Colonic mucosa (tissue), 4 donors: ENCODE measurements at regions not wholly inside any gene's neighbourhood (a gene's known extent, or its start where the extent isn't known, plus 50 kb on each side); places are given as distances from the start of the nearest gene placed in this dataset.

Experiments used
- DNase-seq: peaks from one replicate; pipeline ENCODE4 v3.0.0-alpha.2; 2020
- H3K27ac ChIP-seq: fragments of 200-600 bp; one replicate; pipeline ENCODE4 v1.8.0; 2021
- H3K27me3 ChIP-seq: fragments of 200-600 bp; one replicate; pipeline ENCODE4 v1.8.0; 2021
- H3K36me3 ChIP-seq: fragments of 200-600 bp; one replicate; pipeline ENCODE4 v1.8.0; 2021
- H3K4me1 ChIP-seq: fragments of 200-600 bp; one replicate; pipeline ENCODE4 v1.8.0; 2021; ENCODE audit warnings: mild to moderate bottlenecking
- H3K4me3 ChIP-seq: fragments of 200-600 bp; one replicate; pipeline ENCODE4 v1.8.0; 2021
- H3K9ac ChIP-seq, 2 donors: one replicate each; pipeline ENCODE4 v1.7.0; 2013; ENCODE audit warnings: control low read depth in 2 of 2, low read depth in 2 of 2, low read length in 2 of 2
- H3K9me3 ChIP-seq: fragments of 200-600 bp; one replicate; pipeline ENCODE4 v1.8.0; 2021
- CTCF ChIP-seq: fragments of 200-600 bp; IDR thresholded peaks from one replicate; pipeline ENCODE4 v1.8.0; 2022; ENCODE audit warnings: antibody characterized with exemption, mild to moderate bottlenecking
- intact Hi-C: fragments of 100-400 bp; cut with DNase I; formaldehyde crosslinking; loops from one replicate; pipeline ENCODE4 v1.14.1; 2022
- donor health status: healthy.
- donor health status: DM: no; HTN: no; CAD: no.
- donor health status: DM: no; HTN: no; CAD: no.

GRCh38 chr2:16336491-16336890 is 329.1 kb downstream of the CYRIA start:
- H3K9ac ChIP-seq, result no peak overlapping the region
- H3K9me3 ChIP-seq, result no peaks in the 10 kb centered on the region
- H3K4me1 ChIP-seq, result no peaks in the 10 kb centered on the region
- no peaks in the 10 kb centered on the region for H3K27me3 ChIP-seq
- H3K4me3 ChIP-seq, result no peak overlapping the region
- no peak for DNase-seq
- intact Hi-C loops, result no loop called here
- no peak overlapping the region for H3K27ac ChIP-seq
- TF ChIP-seq CTCF, result no peak
- no peaks in the 10 kb centered on the region for H3K36me3 ChIP-seq

- H3K4me3 ChIP-seq, result no peak overlapping the region
- H3K4me1 ChIP-seq, result no peaks in the 10 kb centered on the region
- intact Hi-C loops, result no loop called here
- H3K27me3 ChIP-seq, result no peaks in the 10 kb centered on the region
- H3K27ac ChIP-seq, result no peak overlapping the region
- TF ChIP-seq CTCF, result no peak
- H3K9me3 ChIP-seq, result no peaks in the 10 kb centered on the region
- no peaks in the 10 kb centered on the region for H3K36me3 ChIP-seq
- DNase-seq, result no peak
- no peak overlapping the region for H3K9ac ChIP-seq
Observed at GRCh38 chr2:16335947-16336346, 329.7 kb downstream of the CYRIA start.

GRCh38 chr2:16335604-16335930 is 330.1 kb downstream of the CYRIA start:
- Histone ChIP-seq H3K4me3 (no peak overlapping the region), H3K9me3 (no peaks in the 10 kb centered on the region), H3K9ac (no peak overlapping the region), H3K36me3 (no peaks in the 10 kb centered on the region), H3K27me3 (no peaks in the 10 kb centered on the region), H3K4me1 (no peaks in the 10 kb centered on the region), H3K27ac (no peak overlapping the region)
- intact Hi-C loops, result no loop called here
- DNase-seq, result no peak
- no peak for TF ChIP-seq CTCF

- Histone ChIP-seq H3K4me3 (no peak overlapping the region), H3K4me1 (no peaks in the 10 kb centered on the region), H3K36me3 (no peaks in the 10 kb centered on the region), H3K27ac (no peak overlapping the region), H3K27me3 (no peaks in the 10 kb centered on the region), H3K9ac (no peak overlapping the region), H3K9me3 (no peaks in the 10 kb centered on the region)
- no peak for TF ChIP-seq CTCF
- DNase-seq, result no peak
- intact Hi-C loops, result no loop called here
Observed at GRCh38 chr2:16334886-16335603, 330.6 kb downstream of the CYRIA start.

GRCh38 chr2:16334366-16334765 is 331.3 kb downstream of the CYRIA start:
- no peak for DNase-seq
- no peak for TF ChIP-seq CTCF
- H3K9me3 ChIP-seq, result no peaks in the 10 kb centered on the region
- H3K36me3 ChIP-seq, result no peaks in the 10 kb centered on the region
- H3K27ac ChIP-seq, result no peak overlapping the region
- no peak overlapping the region for H3K4me3 ChIP-seq
- no peaks in the 10 kb centered on the region for H3K27me3 ChIP-seq
- intact Hi-C loops, result no loop called here
- H3K9ac ChIP-seq, result no peak overlapping the region
- H3K4me1 ChIP-seq, result no peaks in the 10 kb centered on the region
